ACC112 (cell line): ENCODE measurements at regions not wholly inside any gene's neighbourhood (a gene's known extent, or its start where the extent isn't known, plus 50 kb on each side); places are given as distances from the start of the nearest gene placed in this dataset.
"Not testable (repeated sequence)": the region's sequence is repeated elsewhere in the genome, so short reads cannot be mapped to it uniquely, and the experiment has no call there.

Source experiments
- H2AFZ ChIP-seq: fragments of 200-600 bp; sonication (generic); one replicate; pipeline ENCODE4 v1.6.0; 2017; ENCODE audit warnings: antibody characterized with exemption, low read length; ENCODE audit not compliant: unreplicated experiment
- H3K27ac ChIP-seq: fragments of 200-600 bp; sonication (generic); 2 replicates; pipeline ENCODE4 v1.5.1; 2014; ENCODE audit warnings: low read depth, mild to moderate bottlenecking, antibody characterized with exemption, low read length, moderate library complexity
- H3K27me3 ChIP-seq: fragments of 200-600 bp; sonication (generic); 2 replicates; pipeline ENCODE4 v1.6.1; 2014; ENCODE audit warnings: mild to moderate bottlenecking, antibody characterized with exemption, low read length, moderate library complexity, mixed read lengths; ENCODE audit not compliant: insufficient read depth
- H3K36me3 ChIP-seq: fragments of 200-600 bp; sonication (generic); 2 replicates; pipeline ENCODE4 v1.6.1; 2016; ENCODE audit warnings: mild to moderate bottlenecking, antibody characterized with exemption, low read length, moderate library complexity, mixed read lengths; ENCODE audit not compliant: insufficient read depth
- H3K4me1 ChIP-seq: fragments of 200-600 bp; sonication (generic); one replicate; pipeline ENCODE4 v1.6.1; 2016; ENCODE audit warnings: low read length, mixed read lengths; ENCODE audit not compliant: insufficient read depth, unreplicated experiment, control insufficient read depth
- H3K4me3 ChIP-seq: fragments of 200-600 bp; sonication (generic); 2 replicates; pipeline ENCODE4 v1.5.1; 2014; ENCODE audit warnings: mild to moderate bottlenecking, low read depth, low read length
- H3K79me2 ChIP-seq: fragments of 200-600 bp; sonication (generic); one replicate; pipeline ENCODE4 v1.6.0; 2016; ENCODE audit warnings: low read length; ENCODE audit not compliant: control insufficient read depth, unreplicated experiment, insufficient read depth

DNA sequence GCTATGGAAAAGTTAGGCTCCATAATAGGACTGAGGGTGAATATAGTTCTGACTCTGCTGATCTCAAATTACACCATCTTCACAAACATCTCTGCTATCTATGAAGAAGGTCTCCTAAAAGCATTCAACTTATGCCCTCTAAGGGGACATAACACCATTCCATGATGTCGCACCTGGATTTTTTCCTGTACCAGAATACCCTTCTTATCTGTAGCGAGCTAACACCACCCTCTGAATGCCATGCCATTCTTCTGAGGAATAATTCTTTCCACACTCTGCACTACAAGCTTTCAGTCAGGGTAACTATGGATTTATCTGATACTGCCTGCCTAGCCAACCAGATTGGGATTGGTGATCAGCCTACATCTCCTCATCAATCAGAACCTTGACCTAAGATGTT lies 203.8 kb downstream of the PTPRC start:
- peaks cover 14% of the 10 kb centered on the region for H3K36me3 ChIP-seq
- no peak overlapping the region for H2AFZ ChIP-seq
- H3K4me1 ChIP-seq: no peaks in the 10 kb centered on the region
- H3K27me3 ChIP-seq: no peaks in the 10 kb centered on the region
- H3K4me3 ChIP-seq: no peak overlapping the region
- H3K79me2 ChIP-seq: no peaks in the 10 kb centered on the region
- no peak overlapping the region for H3K27ac ChIP-seq

DNA sequence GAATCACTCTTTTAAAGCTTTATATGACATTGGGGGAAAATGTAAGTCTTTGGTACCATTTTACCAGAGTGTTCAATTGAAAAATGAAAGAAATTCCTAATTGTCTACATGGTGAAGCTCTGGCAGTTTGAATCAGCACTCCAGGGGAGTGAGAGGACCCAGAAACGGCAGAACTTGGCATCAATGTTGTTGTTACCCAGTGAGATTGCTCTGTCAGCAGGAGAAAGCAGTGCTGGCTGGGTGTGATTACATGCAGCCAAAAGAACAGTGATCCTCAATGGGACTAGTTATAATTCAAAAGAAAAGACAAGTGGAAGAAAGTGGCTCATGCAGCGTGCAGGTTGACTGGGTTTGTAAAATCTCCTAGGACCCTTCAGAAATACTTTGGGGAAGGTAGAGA lies 206.4 kb downstream of the PTPRC start:
- Histone ChIP-seq H3K36me3 (peaks cover 25% of the 10 kb centered on the region), H3K79me2 (no peaks in the 10 kb centered on the region), H3K27me3 (no peaks in the 10 kb centered on the region), H3K4me3 (no peak overlapping the region), H3K4me1 (no peaks in the 10 kb centered on the region), H2AFZ (no peak overlapping the region), H3K27ac (no peak overlapping the region)

DNA sequence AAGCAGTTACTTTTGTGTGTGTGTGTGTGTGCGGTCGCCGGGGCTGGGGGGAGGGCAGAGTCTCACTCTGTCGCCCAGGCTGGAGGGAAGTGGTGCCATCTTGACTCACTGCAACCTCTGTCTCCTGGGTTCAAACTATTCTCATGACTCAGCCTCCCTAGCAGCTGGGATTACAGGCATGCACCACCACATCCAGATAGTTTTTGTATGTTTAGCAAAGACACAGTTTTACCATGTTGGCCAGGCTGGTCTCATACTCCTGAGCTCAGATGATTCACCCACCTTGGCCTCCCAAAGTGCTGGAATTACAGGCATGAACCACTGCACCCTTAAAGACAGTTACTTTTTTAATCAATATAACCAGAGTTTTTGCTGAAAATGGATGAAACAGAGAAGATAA lies 207.0 kb downstream of the PTPRC start:
- peaks cover 30% of the 10 kb centered on the region for H3K36me3 ChIP-seq
- H3K27ac ChIP-seq: no peak overlapping the region
- no peaks in the 10 kb centered on the region for H3K27me3 ChIP-seq
- H2AFZ ChIP-seq: no peak overlapping the region
- no peaks in the 10 kb centered on the region for H3K4me1 ChIP-seq
- H3K4me3 ChIP-seq: no peak overlapping the region
- no peaks in the 10 kb centered on the region for H3K79me2 ChIP-seq

DNA sequence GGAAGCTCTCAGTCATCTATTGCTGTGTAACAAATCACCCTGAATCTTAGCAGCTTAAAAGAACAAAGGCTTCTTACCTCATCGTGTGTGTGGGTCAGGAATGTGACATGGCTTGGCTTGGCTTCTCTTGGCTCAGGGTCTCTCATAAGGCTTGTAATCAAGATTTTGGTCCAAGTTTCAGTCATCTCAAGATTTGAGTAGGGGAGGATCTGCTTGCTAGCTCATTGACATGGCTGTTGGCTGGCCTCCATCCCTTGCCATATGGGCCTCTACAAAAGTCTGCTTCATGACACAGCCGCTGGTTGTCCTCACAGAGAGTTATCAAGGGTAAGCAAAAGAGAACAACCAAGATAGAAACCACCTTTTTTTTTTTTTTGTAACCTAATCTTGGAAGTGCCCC lies 207.7 kb downstream of the PTPRC start:
- H3K36me3 ChIP-seq: peaks cover 33% of the 10 kb centered on the region
- H3K27ac ChIP-seq: no peak overlapping the region
- no peak overlapping the region for H2AFZ ChIP-seq
- no peak overlapping the region for H3K4me3 ChIP-seq
- no peaks in the 10 kb centered on the region for H3K79me2 ChIP-seq
- no peaks in the 10 kb centered on the region for H3K27me3 ChIP-seq
- no peaks in the 10 kb centered on the region for H3K4me1 ChIP-seq

DNA sequence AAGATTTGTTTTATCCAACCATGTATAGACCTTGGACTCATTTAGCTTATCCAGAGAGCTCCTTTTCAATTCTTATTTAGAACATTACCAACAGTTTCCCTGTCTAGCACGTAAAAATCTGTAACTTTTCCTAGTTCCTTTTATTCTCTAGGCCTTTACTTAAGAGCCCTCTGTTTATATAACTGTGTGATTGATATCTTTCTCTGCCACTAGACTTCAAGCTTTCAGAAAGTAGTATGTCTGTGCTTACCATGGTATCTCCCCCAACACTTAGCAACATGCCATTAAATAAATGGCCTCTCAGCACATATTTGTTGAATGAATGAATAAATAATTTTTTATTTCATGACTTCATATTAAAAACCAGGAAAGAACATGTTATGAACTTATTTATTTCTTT lies 209.4 kb downstream of the PTPRC start:
- no peaks in the 10 kb centered on the region for H3K4me1 ChIP-seq
- H3K27me3 ChIP-seq: no peaks in the 10 kb centered on the region
- peaks cover 33% of the 10 kb centered on the region for H3K36me3 ChIP-seq
- H3K4me3 ChIP-seq: no peak overlapping the region
- no peak overlapping the region for H2AFZ ChIP-seq
- no peak overlapping the region for H3K27ac ChIP-seq
- no peaks in the 10 kb centered on the region for H3K79me2 ChIP-seq

DNA sequence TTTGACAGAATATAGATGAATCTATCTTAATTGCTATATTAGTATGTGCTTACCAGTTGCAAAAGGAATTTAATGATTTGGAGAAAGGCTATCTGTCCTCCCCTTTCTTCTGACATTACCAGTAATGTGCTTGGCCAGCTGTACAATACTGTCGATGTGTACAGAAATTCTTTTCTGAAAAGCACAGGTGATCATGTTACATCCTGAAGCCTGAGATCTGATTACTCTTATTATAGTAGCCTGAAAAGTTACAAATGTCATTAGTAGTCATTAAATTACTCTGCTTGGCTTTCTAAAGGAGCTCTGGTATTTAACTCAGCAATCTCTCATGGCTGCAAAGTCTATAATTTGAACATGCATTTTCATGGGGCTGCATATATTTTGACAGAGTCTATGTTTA lies 209.8 kb downstream of the PTPRC start:
- Histone ChIP-seq H2AFZ (no peak overlapping the region), H3K27me3 (no peaks in the 10 kb centered on the region), H3K79me2 (no peaks in the 10 kb centered on the region), H3K36me3 (peaks cover 33% of the 10 kb centered on the region), H3K4me3 (no peak overlapping the region), H3K27ac (no peak overlapping the region), H3K4me1 (no peaks in the 10 kb centered on the region)

GRCh38 chr1:198849093-198849492 lies 210.3 kb downstream of the PTPRC start:
- H2AFZ ChIP-seq: no peak overlapping the region
- no peaks in the 10 kb centered on the region for H3K4me1 ChIP-seq
- no peak overlapping the region for H3K4me3 ChIP-seq
- no peaks in the 10 kb centered on the region for H3K27me3 ChIP-seq
- no peak overlapping the region for H3K27ac ChIP-seq
- H3K36me3 ChIP-seq: peaks cover 33% of the 10 kb centered on the region
- no peaks in the 10 kb centered on the region for H3K79me2 ChIP-seq

DNA sequence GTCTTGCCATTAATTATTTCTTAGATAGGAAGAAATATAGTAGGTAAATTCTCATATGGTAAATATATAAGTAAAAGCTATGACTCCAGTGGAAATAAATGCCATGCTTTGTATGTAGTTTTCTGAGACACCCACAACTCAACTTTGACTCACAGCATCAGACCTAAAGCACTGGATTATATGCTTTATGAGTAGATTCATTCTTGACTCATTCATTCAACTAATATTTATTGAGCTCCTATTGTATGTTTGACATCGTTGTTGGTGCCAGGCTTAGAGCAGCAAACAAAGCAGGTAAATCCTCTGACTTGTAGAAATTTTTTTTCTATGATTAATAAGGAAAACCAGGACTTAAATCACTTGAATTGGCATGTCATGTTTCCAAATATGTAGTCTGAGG lies 211.4 kb downstream of the PTPRC start:
- H3K4me3 ChIP-seq: no peak overlapping the region
- no peak overlapping the region for H2AFZ ChIP-seq
- H3K27ac ChIP-seq: no peak overlapping the region
- peaks cover 33% of the 10 kb centered on the region for H3K36me3 ChIP-seq
- no peaks in the 10 kb centered on the region for H3K4me1 ChIP-seq
- no peaks in the 10 kb centered on the region for H3K27me3 ChIP-seq
- H3K79me2 ChIP-seq: no peaks in the 10 kb centered on the region

GRCh38 chr1:198850966-198851365 lies 212.1 kb downstream of the PTPRC start:
- peaks cover 33% of the 10 kb centered on the region for H3K36me3 ChIP-seq
- H3K4me3 ChIP-seq, H3K4me1 ChIP-seq, H2AFZ ChIP-seq, H3K27me3 ChIP-seq, H3K79me2 ChIP-seq, H3K27ac ChIP-seq: not testable (repeated sequence)

- peaks cover 4% of the 10 kb centered on the region for H3K36me3 ChIP-seq
- no peaks in the 10 kb centered on the region for H3K4me1 ChIP-seq
- H3K27me3 ChIP-seq: no peaks in the 10 kb centered on the region
- no peak overlapping the region for H3K4me3 ChIP-seq
- H3K27ac ChIP-seq: no peak overlapping the region
- no peaks in the 10 kb centered on the region for H3K79me2 ChIP-seq
- H2AFZ ChIP-seq: no peak overlapping the region
Observed at GRCh38 chr1:198856601-198857000, 217.8 kb downstream of the PTPRC start.

DNA sequence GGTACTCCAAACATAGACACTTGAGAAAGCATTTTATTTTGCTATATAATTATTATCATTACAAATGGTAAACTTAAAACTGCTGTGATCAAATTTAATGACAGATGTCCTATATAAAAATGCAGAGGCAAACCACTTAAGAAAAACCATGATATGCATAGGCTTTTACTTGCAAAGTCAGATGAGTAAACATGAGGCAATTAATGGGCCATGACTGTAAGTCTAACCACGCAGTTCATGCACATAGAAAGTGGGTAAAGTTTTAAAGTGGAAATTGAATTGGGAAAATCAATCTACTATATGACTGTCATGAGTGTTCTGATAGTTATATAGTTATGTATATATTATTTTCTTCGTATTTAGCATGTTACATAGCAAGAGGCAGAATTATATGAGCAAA lies 219.2 kb downstream of the PTPRC start:
- no peak overlapping the region for H2AFZ ChIP-seq
- no peaks in the 10 kb centered on the region for H3K4me1 ChIP-seq
- H3K27me3 ChIP-seq: no peaks in the 10 kb centered on the region
- no peak overlapping the region for H3K27ac ChIP-seq
- no peaks in the 10 kb centered on the region for H3K79me2 ChIP-seq
- H3K4me3 ChIP-seq: no peak overlapping the region
- peaks cover 4% of the 10 kb centered on the region; the same call in 1 of the 2 replicates for H3K36me3 ChIP-seq

- Histone ChIP-seq H3K27me3 (no peaks in the 10 kb centered on the region), H3K4me3 (no peak overlapping the region), H3K36me3 (peaks cover 4% of the 10 kb centered on the region; the same call in 1 of the 2 replicates), H2AFZ (no peak overlapping the region), H3K27ac (no peak overlapping the region), H3K79me2 (no peaks in the 10 kb centered on the region), H3K4me1 (no peaks in the 10 kb centered on the region)
Observed at GRCh38 chr1:198860371-198860770, 221.5 kb downstream of the PTPRC start.
